Stromal cell of bone marrow (primary cell): ENCODE measurements at regions not wholly inside any gene's neighbourhood (a gene's known extent, or its start where the extent isn't known, plus 50 kb on each side); places are given as distances from the start of the nearest gene placed in this dataset.

Experiments
- DNase-seq: peaks from one replicate; pipeline ENCODE4 v3.0.0-alpha.2; 2012; ENCODE audit warnings: low read depth

- no peak for DNase-seq
These were observed 147.2 kb upstream of the ETS2 start for GRCh38 chr21:38658511-38658910.

- no peak for DNase-seq
These were observed 145.8 kb upstream of the ETS2 start for GRCh38 chr21:38659936-38660332.

- no peak for DNase-seq
These were observed 145.2 kb upstream of the ETS2 start for GRCh38 chr21:38660333-38661196.

DNA sequence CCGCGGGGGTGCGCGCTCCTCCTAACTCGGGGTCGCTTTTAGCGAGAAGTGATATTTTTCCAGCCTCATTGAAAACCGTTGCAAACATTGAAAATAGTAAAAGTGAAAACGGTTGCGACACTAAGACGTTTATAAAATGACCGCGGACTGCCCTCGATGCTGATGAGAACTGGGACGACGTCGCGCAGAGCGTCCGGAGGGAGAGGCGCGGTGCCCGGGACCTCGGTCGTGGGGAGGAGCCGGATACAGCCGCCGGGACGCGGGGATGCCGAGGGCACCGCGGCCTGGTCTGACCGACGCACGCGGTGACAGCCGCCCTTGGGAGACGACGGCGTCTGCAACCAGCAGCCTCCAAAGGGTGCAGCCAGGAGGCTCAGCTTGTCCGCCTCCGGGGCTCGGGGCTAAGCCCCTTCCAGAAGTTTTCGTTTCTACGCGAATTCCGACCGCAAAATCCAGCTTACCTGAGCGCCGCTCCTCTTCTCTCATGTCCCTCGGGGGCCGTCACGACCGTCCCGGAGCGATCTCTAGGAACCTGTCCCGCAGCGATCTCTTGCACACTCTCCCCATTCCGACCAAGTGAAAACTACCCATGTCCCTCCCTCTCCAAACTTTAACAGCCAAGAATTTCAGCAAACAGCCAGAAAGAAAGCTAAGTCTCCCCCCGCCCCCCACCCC, 144.4 kb upstream of the ETS2 start:
- no peak for DNase-seq

GRCh38 chr21:38661889-38662568, 143.7 kb upstream of the ETS2 start:
- DNase-seq = no peak

DNA sequence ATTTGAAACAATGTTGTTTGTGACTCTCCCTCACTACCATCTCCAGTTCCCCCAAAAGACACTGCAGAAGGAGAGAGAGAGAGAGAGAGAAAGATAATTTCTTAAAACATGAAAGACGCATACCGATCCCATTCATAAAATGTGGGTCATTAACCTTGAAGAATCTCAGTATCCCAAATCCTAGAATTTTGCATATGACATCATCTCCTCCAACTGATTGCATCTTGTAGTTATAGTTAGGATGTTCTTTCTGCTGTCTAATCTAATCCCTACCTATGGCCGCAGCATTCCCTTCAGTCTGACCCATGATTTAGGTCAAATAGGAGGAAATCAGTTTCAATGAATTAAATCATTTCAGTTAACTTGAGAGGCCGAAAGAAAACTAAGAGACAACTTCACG, 142.4 kb upstream of the ETS2 start:
- DNase-seq = no peak

- no peak for DNase-seq
These were observed 141.4 kb upstream of the ETS2 start for GRCh38 chr21:38664315-38664714.

DNA sequence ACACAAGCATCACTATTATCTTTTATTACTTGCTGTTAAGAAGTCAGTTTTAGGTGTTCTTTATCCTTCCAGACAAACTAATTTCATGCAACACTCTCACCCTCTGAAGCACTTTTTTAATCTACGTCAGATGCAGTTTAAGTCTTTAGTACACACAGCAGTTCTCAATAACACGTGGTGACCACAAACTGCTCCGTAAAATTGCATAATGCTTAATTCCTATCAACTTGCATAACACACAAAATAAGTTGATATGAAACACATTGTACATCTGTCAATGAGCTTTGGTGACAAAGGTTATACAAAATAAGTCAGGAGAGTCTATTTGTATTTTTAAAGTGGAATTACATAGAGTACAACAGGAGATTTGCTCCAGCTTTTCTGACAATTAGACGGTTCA, 140.9 kb upstream of the ETS2 start:
- DNase-seq = no peak

- no peak for DNase-seq
These were observed 138.3 kb upstream of the ETS2 start for GRCh38 chr21:38667291-38667870.

- no peak for DNase-seq
These were observed 137.7 kb upstream of the ETS2 start for GRCh38 chr21:38668067-38668466.

- no peak for DNase-seq
These were observed 137.2 kb upstream of the ETS2 start for GRCh38 chr21:38668541-38668940.

DNA sequence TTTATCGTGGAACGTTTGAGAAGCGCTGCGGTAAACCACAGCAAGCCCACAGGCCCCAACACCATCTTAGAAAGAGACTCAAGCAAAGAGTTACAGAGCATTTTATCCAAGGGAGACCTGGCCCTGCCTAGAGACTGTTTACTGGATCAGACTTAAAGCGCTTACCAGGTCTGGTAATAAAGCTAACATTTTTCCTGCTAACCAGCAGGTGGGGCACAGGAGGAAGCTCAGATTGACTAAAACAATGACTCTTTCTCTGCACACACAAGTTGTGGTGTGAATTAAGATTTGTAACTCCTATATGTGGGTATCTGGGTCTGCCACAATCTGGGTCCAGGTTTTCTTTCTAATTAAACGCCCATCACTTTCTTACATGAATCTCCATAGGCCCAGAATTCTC, 136.5 kb upstream of the ETS2 start:
- DNase-seq = no peak

DNA sequence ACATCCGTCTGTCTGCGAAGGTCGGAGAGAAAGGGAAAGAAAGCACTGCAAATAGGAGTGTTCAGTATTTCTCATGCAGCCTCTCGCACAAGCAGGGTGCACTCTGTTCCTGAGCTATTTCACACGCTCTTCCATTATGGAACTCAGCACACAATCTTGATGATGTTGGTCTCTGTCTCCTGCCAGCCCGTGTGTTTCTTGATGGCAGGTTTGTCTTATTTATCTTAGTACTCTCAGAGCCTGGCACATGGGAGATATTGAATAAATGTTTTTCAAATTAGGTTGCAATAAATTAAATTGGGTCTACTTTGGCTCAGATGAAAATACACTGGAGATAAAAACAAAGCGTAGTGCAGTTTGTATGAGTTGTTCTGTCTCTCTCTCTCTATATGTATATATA, 134.9 kb upstream of the ETS2 start:
- DNase-seq = no peak

DNA sequence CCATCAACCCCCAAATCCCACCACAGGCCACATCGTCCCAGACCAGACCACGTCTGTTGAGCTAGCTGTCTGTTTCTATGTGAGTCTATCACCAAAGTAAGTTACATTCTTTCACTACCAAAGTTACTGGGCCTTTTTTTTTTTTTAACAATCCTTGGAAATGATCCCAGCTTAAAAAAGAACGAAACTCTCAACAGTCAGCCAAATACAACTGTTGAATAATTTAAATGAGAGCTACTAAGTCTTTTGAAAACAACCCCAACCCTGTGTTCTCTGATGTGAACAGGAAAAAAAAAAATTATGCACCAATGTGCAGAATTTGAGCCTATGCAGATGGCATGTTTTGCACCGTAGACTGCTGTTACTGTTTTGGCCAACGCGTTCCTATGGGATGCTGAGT, 134.0 kb upstream of the ETS2 start:
- DNase-seq = peak; percentile 48

- DNase-seq = no peak
These were observed 130.4 kb upstream of the ETS2 start for GRCh38 chr21:38675182-38675824.

- DNase-seq = no peak
These were observed 126.9 kb upstream of the ETS2 start for GRCh38 chr21:38678827-38679226.

GRCh38 chr21:38679534-38679933, 126.2 kb upstream of the ETS2 start:
- peak; percentile 57 for DNase-seq

- no peak for DNase-seq
These were observed 125.3 kb upstream of the ETS2 start for GRCh38 chr21:38680401-38680800.

DNA sequence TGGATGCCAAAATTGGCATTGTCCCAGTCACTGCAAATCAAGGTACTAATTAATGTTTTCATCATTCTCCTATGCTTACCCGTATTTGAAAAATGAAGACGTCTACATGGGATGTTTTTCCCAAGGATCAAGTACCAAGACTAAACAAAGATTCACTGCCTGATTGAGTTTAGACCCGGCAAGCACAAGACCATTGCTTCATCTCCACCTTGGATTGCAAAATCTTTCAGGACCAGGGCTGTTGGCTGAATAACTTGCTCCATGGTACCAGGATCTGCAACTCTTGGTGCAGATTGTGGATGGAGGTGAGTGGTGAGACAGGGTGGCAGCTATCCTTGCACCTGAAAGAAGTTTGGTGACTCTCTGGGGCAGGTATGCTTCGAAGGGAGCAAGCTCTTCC, 122.5 kb upstream of the ETS2 start:
- DNase-seq = no peak

DNA sequence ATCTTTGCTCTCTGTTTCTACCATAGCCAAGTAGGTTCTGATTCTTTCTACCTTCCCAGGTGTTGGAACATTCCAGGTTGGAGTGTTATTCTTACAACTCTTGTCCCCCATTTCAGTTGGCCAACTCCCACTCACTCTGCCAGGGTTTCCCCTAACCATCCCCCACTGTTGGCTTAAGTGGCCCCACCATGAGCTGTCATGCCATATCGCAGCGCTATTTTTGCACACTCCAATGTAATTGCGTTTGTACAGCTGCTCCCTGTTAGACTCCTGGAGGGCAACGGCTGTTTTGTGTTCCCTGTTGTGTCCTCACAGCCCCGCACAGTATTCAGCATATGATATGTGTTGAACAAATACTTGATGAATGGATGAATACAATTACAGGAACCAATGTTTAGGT, 117.7 kb upstream of the ETS2 start:
- DNase-seq = no peak

DNA sequence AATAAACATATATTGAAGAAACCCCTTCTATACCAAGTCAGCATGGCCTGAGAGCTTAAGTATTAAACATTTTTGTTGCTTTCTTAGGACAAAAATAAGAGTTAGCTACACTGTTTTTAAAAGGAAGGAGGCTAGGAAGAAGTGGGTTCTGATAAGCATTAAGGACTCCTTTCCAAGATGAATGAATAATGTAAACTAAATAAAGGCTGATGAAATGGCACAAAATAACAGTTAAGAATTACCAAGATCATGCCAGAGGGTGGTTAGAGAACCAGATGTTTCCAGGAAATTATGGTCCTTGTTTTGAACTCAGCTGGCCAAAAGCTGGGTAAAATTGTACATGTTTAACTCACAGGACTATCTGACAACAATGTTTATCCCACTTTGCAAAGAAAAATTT, 114.1 kb upstream of the ETS2 start:
- no peak for DNase-seq

GRCh38 chr21:38696579-38696978, 109.2 kb upstream of the ETS2 start:
- no peak for DNase-seq
